Activated CD4-positive, alpha-beta T cell treated with anti-CD3 and anti-CD28 coated beads, Interleukin-2, Interleukin-4, amounts not matched to agents 100 ng/mL and 50 ng/mL, durations not matched to agents 16 hours and 8 hours (primary cell): ENCODE measurements at regions not wholly inside any gene's neighbourhood (a gene's known extent, or its start where the extent isn't known, plus 50 kb on each side); places are given as distances from the start of the nearest gene placed in this dataset.
A peak's percentile ranks its signal among the peaks of the same experiment; 100 is the strongest.

Experiments
- DNase-seq: peaks from one replicate; pipeline ENCODE4 v3.0.0-alpha.2; 2020; ENCODE audit warnings: low spot score

- peak; percentile 9 for DNase-seq
These were observed 187.9 kb downstream of the OPA1 start for GRCh38 chr3:193780810-193781478.

- DNase-seq, result no peak
These were observed 189.3 kb downstream of the OPA1 start for GRCh38 chr3:193782276-193782647.

- no peak for DNase-seq
These were observed 189.7 kb downstream of the OPA1 start for GRCh38 chr3:193782747-193783146.

- no peak for DNase-seq
These were observed 190.3 kb downstream of the OPA1 start for GRCh38 chr3:193783166-193783896.

- no peak for DNase-seq
These were observed 191.8 kb downstream of the OPA1 start for GRCh38 chr3:193784822-193785221.

- no peak for DNase-seq
These were observed 194.5 kb downstream of the OPA1 start for GRCh38 chr3:193787496-193787870.

- peak; percentile 37 for DNase-seq
These were observed 195.4 kb downstream of the OPA1 start for GRCh38 chr3:193788189-193788991.

GRCh38 chr3:193789455-193789854 lies 196.4 kb downstream of the OPA1 start:
- no peak for DNase-seq

- no peak for DNase-seq
These were observed 197.3 kb downstream of the OPA1 start for GRCh38 chr3:193790086-193790990.

GRCh38 chr3:193791041-193792032 lies 198.3 kb downstream of the OPA1 start:
- DNase-seq, result no peak

GRCh38 chr3:193793123-193793522 lies 200.1 kb downstream of the OPA1 start:
- DNase-seq, result no peak

- no peak for DNase-seq
These were observed 201.2 kb downstream of the OPA1 start for GRCh38 chr3:193794002-193794881.

GRCh38 chr3:193795062-193795690 lies 202.2 kb downstream of the OPA1 start:
- DNase-seq, result no peak

GRCh38 chr3:193796089-193796488 lies 203.1 kb downstream of the OPA1 start:
- DNase-seq, result no peak

GRCh38 chr3:193797566-193797965 lies 204.6 kb downstream of the OPA1 start:
- DNase-seq, result no peak

GRCh38 chr3:193798051-193798450 lies 205.0 kb downstream of the OPA1 start:
- DNase-seq, result no peak

GRCh38 chr3:193800138-193801043 lies 207.4 kb downstream of the OPA1 start:
- no peak for DNase-seq

- no peak for DNase-seq
These were observed 208.1 kb downstream of the OPA1 start for GRCh38 chr3:193801097-193801496.
